Hematopoietic multipotent progenitor cell treated with erythropoietin and hydrocortisone succinate and interleukin-3 and kit ligand, for 8 days (in vitro differentiated cells): ENCODE measurements at regions not wholly inside any gene's neighbourhood (a gene's known extent, or its start where the extent isn't known, plus 50 kb on each side); places are given as distances from the start of the nearest gene placed in this dataset.
A peak's percentile ranks its signal among the peaks of the same experiment; 100 is the strongest.
"Not testable (repeated sequence)": the region's sequence is repeated elsewhere in the genome, so short reads cannot be mapped to it uniquely, and the experiment has no call there.

Experiments
- DNase-seq: peaks from one replicate; pipeline ENCODE4 v3.0.0-alpha.2; 2015

- DNase-seq = peak; percentile 38
Measured at GRCh38 chr11:15826826-15827225, 529.5 kb downstream of the SOX6 start.

GRCh38 chr11:15828215-15828853 lies 528.0 kb downstream of the SOX6 start:
- DNase-seq = no peak

DNA sequence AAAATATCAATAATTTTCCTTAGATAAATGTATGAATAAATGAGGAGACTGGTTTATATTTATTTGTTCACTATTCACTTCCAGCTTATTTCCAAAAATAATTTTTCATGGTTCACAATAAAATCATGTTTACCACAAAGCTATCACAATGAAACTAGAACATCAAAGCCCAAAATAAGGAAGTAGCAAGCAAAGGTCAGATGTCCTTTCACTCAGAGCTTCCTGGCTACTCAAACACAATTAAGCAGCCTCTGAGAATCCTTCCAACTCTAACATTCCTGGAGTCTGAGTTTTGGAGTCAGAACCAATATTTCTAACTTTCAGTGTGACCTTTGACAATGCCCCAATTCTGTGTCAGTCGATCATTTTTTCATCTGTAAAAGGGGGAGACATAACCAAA lies 527.0 kb downstream of the SOX6 start:
- DNase-seq = no peak

GRCh38 chr11:15830741-15831428 lies 525.5 kb downstream of the SOX6 start:
- DNase-seq = no peak

DNA sequence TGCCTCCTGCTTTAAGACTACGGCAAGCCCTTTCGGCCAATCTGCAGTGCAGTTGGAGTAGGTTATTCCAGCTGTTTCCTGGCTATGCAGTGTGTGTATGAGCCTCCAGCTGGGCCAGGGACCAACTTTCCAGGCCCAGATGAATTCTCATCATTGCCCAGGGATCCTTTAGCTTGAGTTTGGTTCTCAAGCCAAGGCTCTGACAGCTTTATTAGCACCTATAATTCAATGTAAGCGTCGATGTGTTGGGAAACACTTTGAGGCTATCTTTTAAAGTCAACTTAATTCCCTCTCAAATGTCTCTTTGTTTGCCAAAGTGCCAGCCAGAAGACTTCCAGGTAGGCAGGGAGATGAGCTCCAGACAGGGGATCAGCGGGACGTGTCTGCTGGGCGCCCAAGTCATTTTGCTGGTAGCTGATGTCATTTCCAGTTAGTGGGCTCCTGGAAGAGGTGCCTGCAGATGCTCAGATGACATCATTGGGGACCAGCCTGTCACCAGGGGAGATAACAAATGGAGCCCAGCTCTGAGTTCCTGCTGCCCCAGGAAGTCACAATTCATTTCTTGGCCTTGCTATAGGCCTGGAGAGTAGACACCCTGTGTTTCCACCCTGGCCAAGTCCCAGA lies 520.4 kb downstream of the SOX6 start:
- no peak for DNase-seq

- DNase-seq = no peak
Measured at GRCh38 chr11:15836795-15837194, 519.6 kb downstream of the SOX6 start.

- no peak for DNase-seq
Measured at GRCh38 chr11:15837901-15838489, 518.4 kb downstream of the SOX6 start.

GRCh38 chr11:15839061-15839460 lies 517.3 kb downstream of the SOX6 start:
- DNase-seq = no peak

GRCh38 chr11:15840966-15841365 lies 515.4 kb downstream of the SOX6 start:
- no peak for DNase-seq

DNA sequence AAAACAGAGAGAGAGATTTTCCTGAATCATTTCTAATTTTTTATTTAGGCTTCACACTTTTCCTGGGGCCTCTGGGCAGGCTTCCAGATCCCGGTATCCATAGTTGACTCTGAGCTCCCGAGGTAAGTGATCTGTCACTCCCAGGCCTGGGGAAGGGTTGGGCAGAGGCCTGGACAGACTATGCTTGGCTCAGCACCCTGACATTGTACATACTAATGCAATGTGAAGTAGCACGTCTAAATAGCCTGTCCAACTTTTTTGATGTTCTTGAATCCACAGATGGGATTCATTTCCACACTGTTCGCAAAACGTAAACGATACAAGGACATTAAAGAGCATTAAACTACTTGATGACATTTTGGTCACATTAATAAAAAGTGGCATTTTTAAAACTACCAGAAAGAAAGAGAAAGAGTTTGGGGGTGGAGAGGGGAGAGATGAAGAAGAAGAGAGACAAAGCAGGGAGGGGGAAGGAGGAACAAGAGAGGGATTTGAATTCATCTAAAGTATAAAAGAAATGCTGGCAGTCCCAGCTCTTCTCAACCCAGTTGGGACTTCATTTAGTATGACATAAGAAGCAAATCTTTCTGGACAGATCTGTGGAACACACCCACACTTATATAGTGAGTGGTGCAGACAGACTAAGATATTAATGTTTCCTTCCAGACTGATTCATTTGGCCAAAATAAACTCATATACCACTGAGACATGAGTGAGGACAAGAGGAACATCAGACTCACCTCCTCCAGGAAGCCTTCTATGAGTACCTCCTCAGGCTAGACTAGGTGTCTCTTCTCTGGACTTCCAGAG lies 514.2 kb downstream of the SOX6 start:
- no peak for DNase-seq

GRCh38 chr11:15843309-15843872 lies 513.0 kb downstream of the SOX6 start:
- no peak for DNase-seq

DNA sequence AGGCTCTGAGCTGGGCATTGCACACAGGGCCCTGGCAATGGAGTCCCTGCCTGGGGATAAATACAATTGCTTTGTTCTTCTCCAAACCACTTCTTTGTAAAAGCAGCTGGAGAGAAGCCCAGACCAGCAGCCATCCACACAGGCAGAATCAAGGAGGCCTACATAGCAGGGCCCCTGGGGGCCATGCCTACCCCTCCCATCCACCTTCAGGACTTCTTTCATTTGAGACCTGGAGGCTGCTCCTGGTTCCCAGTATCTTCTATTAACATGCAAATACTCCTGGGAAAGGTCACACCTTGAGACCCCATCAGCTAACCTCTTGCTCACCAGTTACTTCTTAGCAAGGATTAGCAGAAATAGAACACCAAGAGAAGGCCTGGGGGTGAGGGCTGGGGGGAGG lies 511.1 kb downstream of the SOX6 start:
- DNase-seq = no peak

- DNase-seq = no peak
Measured at GRCh38 chr11:15848631-15849168, 507.6 kb downstream of the SOX6 start.

- no peak for DNase-seq
Measured at GRCh38 chr11:15849257-15849656, 507.1 kb downstream of the SOX6 start.

DNA sequence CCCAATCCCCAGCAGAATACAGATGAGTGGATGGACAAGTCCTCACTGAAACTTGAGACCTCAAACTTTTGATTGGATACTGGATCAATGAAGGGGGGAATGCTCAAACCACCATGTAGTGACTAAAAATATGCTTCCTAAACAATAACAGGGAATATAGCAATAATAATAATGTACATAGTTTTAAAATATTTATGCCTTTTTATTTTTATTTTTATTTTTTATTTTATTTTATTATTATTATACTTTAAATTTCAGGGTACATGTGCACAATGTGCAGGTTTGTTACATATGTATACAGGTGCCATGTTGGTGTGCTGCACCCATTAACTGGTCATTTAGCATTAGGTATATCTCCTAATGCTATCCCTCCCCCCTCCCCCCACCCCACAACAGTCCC lies 506.0 kb downstream of the SOX6 start:
- DNase-seq = not testable (repeated sequence)

GRCh38 chr11:15851051-15851498 lies 505.3 kb downstream of the SOX6 start:
- DNase-seq = no peak

- DNase-seq = peak; percentile 6
Measured at GRCh38 chr11:15852179-15852578, 504.2 kb downstream of the SOX6 start.

DNA sequence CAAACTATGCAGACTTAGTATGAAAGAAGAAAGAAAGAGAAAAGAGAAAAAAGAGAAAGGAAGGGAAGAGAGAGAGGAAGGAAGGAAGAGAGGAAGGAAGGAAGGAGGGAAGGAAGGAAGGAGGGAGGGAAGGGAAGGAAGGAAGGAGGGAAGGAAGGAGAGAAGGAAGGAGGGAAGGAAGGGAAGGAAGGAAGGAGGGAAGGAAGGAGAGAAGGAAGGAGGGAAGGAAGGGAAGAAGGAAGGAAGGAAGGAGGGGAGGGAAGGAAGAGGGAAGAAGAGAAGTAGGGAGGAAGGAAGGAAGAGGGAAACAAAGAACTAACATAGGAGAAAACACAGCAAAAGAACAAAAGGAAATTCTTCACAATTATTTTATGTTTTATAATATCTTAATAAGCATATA lies 502.1 kb downstream of the SOX6 start:
- no peak for DNase-seq

DNA sequence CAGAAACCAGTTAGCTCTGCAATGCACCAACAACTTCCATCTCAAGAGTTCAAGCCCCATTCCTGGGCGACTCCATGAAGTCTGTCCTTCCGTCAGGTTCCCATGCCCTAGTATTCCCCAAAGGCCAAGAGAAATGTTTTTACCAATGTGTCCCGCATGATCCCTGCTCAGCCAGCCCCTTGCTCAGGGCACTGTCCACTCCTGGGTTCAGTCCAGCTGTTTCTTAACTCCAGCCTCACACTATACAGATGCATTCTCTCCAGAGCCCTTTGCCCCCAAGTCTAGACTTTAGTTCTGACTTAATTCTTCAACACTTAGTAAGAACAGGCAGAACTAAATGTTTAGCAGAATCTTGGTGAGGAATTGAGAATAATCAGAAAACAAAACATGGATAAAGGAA lies 497.5 kb downstream of the SOX6 start:
- no peak for DNase-seq

DNA sequence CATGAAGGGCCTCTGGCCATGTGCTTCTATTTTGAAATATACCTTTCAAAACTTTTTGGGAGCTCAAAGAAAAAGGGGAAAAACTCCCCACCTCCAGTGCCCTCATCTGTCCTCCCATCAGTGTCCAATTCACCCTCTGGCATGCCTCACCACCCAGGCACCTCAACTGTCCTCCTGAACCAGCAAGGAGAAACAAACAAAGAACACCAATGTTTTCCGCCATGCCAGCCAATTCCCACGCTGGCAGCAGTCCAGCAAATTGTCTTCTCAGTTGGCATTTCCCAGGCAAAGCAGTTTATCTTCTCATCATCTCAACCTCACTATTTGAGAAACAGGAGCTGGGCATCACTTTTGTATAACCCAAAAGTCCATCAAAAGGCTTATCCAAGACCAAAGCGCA lies 496.9 kb downstream of the SOX6 start:
- no peak for DNase-seq

DNA sequence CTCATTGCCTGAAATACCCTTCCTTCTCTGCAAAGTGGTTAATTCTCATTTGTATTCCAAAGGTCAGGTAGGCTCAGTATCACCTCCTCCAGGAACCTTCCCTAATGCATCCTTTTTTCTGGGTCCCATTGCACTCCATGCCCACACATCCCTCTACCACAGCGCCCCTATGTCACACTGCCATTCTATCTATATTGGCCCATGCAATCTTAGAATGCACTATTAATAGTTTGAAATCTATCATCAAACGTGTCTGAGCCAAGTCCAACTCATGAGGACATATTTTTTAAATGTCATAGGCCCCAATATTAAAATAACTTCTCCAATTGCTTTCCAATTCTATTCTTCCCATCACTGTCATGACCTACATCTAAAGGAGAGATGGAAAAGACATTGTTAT lies 495.1 kb downstream of the SOX6 start:
- DNase-seq = no peak

- no peak for DNase-seq
Measured at GRCh38 chr11:15863411-15863810, 492.9 kb downstream of the SOX6 start.
